ENCODE measurements at regions not wholly inside any gene's neighbourhood (a gene's known extent, or its start where the extent isn't known, plus 50 kb on each side); places are given as distances from the start of the nearest gene placed in this dataset.
"Not testable (repeated sequence)": the region's sequence is repeated elsewhere in the genome, so short reads cannot be mapped to it uniquely, and the experiment has no call there.

DNA sequence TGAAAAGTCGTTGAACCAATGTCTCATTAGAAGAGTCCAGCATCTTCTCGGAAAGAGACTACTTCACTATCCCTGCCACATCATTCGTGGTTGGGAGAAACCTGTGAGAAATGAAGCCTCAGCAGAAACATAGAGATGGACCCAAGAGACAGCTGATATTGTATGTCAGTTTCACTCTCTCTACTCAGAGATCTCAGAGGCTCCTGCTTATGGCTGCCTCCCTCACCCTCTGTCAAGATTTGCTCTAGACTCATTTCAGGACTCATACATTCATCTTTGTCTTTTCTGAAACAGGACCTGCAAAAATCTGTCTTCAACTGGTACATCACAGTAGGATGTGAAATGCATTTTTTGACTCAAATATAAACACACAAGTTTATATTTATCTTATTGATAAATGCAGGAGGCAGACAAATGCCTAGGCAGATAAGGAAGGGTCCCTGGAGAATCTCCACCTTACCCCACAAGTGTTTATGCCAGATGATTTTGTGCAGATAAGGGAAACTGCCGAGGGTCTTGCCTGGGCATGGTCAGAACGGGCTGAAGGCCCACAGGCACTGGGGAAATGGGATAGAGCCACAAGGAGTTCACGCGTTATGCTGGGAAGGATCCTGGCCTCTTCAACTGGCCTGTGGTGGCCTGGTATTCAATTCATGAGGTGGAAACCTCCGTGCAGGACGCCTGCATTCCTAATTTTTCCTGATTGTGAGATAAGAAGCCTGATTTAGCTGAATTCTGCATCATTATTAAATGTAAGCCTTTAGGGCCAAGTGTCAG, 1834.0 kb upstream of the PCDH20 start:
- no peaks in the 10 kb centered on the region for H3K9me3 ChIP-seq (ENCODE audit: control insufficient read depth, low read depth, low read length)
- no peaks in the 10 kb centered on the region for H3K36me3 Mint-ChIP-seq (ENCODE audit: insufficient read depth in 1 of 3, low read depth in 3 of 3)
- no peaks in the 10 kb centered on the region for H3K4me1 ChIP-seq (ENCODE audit: insufficient read depth, low read length)
- no peaks in the 10 kb centered on the region; a peak in 1 of 5 replicates for H3K9me3 Mint-ChIP-seq
- DNase-seq = no peak
- no peak overlapping the region for H3K27ac ChIP-seq (ENCODE audit: insufficient read length, low read depth, low read length)
- no peak overlapping the region for H2AK5ac ChIP-seq (ENCODE audit: insufficient read length, low read length)
- no peak overlapping the region for H3K9ac ChIP-seq (ENCODE audit: extremely low read depth, insufficient read length, low read length)
- H3K14ac ChIP-seq (ENCODE audit: insufficient read depth, low read length) = no peak overlapping the region
- no peak overlapping the region for H2AFZ ChIP-seq (ENCODE audit: low read length)
- no peak overlapping the region for H3T11ph ChIP-seq (ENCODE audit: low read length)
- peak overlapping the region in 1 of 3 experiments; percentile 75; a peak in 1 of 7 replicates for H3K27ac Mint-ChIP-seq
- no peak overlapping the region for H2BK5ac ChIP-seq (ENCODE audit: insufficient read length, low read length)
- no peaks in the 10 kb centered on the region for H3K23me2 ChIP-seq (ENCODE audit: insufficient read length, low read depth, low read length, poor library complexity, severe bottlenecking)
- TF ChIP-seq, protein P1, sequence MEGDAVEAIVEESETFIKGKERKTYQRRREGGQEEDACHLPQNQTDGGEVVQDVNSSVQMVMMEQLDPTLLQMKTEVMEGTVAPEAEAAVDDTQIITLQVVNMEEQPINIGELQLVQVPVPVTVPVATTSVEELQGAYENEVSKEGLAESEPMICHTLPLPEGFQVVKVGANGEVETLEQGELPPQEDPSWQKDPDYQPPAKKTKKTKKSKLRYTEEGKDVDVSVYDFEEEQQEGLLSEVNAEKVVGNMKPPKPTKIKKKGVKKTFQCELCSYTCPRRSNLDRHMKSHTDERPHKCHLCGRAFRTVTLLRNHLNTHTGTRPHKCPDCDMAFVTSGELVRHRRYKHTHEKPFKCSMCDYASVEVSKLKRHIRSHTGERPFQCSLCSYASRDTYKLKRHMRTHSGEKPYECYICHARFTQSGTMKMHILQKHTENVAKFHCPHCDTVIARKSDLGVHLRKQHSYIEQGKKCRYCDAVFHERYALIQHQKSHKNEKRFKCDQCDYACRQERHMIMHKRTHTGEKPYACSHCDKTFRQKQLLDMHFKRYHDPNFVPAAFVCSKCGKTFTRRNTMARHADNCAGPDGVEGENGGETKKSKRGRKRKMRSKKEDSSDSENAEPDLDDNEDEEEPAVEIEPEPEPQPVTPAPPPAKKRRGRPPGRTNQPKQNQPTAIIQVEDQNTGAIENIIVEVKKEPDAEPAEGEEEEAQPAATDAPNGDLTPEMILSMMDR (conservative IDR thresholded peaks at IDR 0.05) = no peak
- H4K20me1 ChIP-seq (ENCODE audit: control insufficient read depth, insufficient read depth, insufficient read length) = no peaks in the 10 kb centered on the region
- H3K4me3 Mint-ChIP-seq = no peak overlapping the region
- H3K18ac ChIP-seq (ENCODE audit: insufficient read length, low read depth, low read length) = no peak overlapping the region
- no peak overlapping the region for H2BK120ac ChIP-seq (ENCODE audit: low read depth, low read length, poor library complexity, severe bottlenecking)
- WGBS (ENCODE audit: extremely low coverage, insufficient read length, low lambda C conversion rate) = no CpG with 5 or more reads among the region's 9 CpGs
- no peak overlapping the region for H3K56ac ChIP-seq (ENCODE audit: insufficient read length, low read depth, low read length)
- H3K27me3 ChIP-seq (ENCODE audit: insufficient read depth, low read length) = no peaks in the 10 kb centered on the region
- no peak overlapping the region for H4K8ac ChIP-seq (replicated peaks; ENCODE audit: insufficient read length, low read depth, low read length)
- no peak overlapping the region for H3K23ac ChIP-seq (ENCODE audit: insufficient read length, low read depth, low read length)
- H2BK20ac ChIP-seq (ENCODE audit: low read depth, low read length, poor library complexity, severe bottlenecking) = no peak overlapping the region
- no peak overlapping the region for H4K5ac ChIP-seq (ENCODE audit: insufficient read length, low read depth, low read length)
- no peak overlapping the region for H3K4ac ChIP-seq (ENCODE audit: low read depth, low read length)
- no peaks in the 10 kb centered on the region for H3K4me1 Mint-ChIP-seq
- no peaks in the 10 kb centered on the region for H3K79me1 ChIP-seq (ENCODE audit: insufficient read depth, low read depth, low read length, poor library complexity, severe bottlenecking)
- no peaks in the 10 kb centered on the region for H3K27me3 Mint-ChIP-seq (ENCODE audit: low read depth)
- no peak overlapping the region for H3K4me2 ChIP-seq (ENCODE audit: insufficient read depth, insufficient read length, low read length)
- no peak overlapping the region for H2BK12ac ChIP-seq (ENCODE audit: insufficient read length, low read depth, low read length)
- no peak overlapping the region for H2BK15ac ChIP-seq (ENCODE audit: low read depth, low read length)
- no peaks in the 10 kb centered on the region for H3K79me2 ChIP-seq (ENCODE audit: insufficient read depth, low read length)
- H4K91ac ChIP-seq (ENCODE audit: insufficient read length, low read depth, low read length) = no peak overlapping the region

DNA sequence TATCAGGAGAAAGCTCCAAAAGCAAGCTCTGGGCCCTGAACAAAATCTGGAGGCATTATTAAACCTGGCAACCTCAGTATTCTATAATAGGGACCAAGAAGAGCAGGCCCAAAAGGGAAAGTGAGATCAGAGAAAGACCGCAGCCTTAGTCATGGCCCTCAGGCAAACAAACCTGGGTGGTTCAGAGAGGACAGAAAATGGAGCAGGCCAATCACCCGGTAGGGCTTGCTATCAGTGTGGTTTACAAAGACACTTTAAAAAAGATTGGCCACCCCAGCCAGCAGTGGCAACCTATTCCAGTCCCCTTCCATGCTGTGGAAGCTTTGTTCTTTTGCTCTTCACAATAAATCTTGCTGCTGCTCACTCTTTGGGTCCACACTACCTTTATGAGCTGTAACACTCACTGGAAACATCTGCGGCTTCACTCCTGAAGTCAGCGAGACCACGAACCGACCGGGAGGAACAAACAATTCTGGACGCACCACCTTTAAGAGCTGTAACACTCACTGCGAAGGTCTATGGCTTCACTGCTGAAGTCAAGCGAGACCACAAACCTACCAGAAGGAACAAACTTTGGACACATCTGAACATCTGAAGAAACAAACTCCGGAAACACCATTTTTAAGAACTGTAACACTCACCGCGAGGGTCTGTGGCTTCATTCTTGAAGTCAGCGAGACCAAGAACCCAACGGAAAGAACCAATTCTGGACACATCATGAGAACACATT, 1821.2 kb upstream of the PCDH20 start:
- not testable (repeated sequence) for H3K23me2 ChIP-seq (ENCODE audit: insufficient read length, low read depth, low read length, poor library complexity, severe bottlenecking); H3K9me3 ChIP-seq (ENCODE audit: control insufficient read depth, low read depth, low read length); H3K27ac ChIP-seq (ENCODE audit: insufficient read length, low read depth, low read length); H3K4me1 ChIP-seq (ENCODE audit: insufficient read depth, low read length); H4K20me1 ChIP-seq (ENCODE audit: control insufficient read depth, insufficient read depth, insufficient read length); H2BK12ac ChIP-seq (ENCODE audit: insufficient read length, low read depth, low read length); H3K79me1 ChIP-seq (ENCODE audit: insufficient read depth, low read depth, low read length, poor library complexity, severe bottlenecking); H4K5ac ChIP-seq (ENCODE audit: insufficient read length, low read depth, low read length); H3K27ac Mint-ChIP-seq; H3K4me1 Mint-ChIP-seq; H4K8ac ChIP-seq (replicated peaks; ENCODE audit: insufficient read length, low read depth, low read length); H3K79me2 ChIP-seq (ENCODE audit: insufficient read depth, low read length); H3K18ac ChIP-seq (ENCODE audit: insufficient read length, low read depth, low read length); H4K91ac ChIP-seq (ENCODE audit: insufficient read length, low read depth, low read length); H2BK20ac ChIP-seq (ENCODE audit: low read depth, low read length, poor library complexity, severe bottlenecking); DNase-seq; H2BK120ac ChIP-seq (ENCODE audit: low read depth, low read length, poor library complexity, severe bottlenecking); H3K36me3 Mint-ChIP-seq (ENCODE audit: insufficient read depth in 1 of 3, low read depth in 3 of 3); H3K27me3 ChIP-seq (ENCODE audit: insufficient read depth, low read length); H3K4ac ChIP-seq (ENCODE audit: low read depth, low read length); H3T11ph ChIP-seq (ENCODE audit: low read length); H2AK5ac ChIP-seq (ENCODE audit: insufficient read length, low read length); H2BK15ac ChIP-seq (ENCODE audit: low read depth, low read length); H3K9me3 Mint-ChIP-seq; H3K23ac ChIP-seq (ENCODE audit: insufficient read length, low read depth, low read length); H2BK5ac ChIP-seq (ENCODE audit: insufficient read length, low read length); H2AFZ ChIP-seq (ENCODE audit: low read length); H3K27me3 Mint-ChIP-seq (ENCODE audit: low read depth); H3K56ac ChIP-seq (ENCODE audit: insufficient read length, low read depth, low read length); H3K14ac ChIP-seq (ENCODE audit: insufficient read depth, low read length); H3K4me3 Mint-ChIP-seq; H3K9ac ChIP-seq (ENCODE audit: extremely low read depth, insufficient read length, low read length); H3K4me2 ChIP-seq (ENCODE audit: insufficient read depth, insufficient read length, low read length)
- no CpG with 5 or more reads among the region's 15 CpGs for WGBS (ENCODE audit: extremely low coverage, insufficient read length, low lambda C conversion rate)
